Activated T-helper 9 cell treated with anti-CD3 and anti-CD28 coated beads, Interleukin-2, amount 50 U/mL, for 16 hours (primary cell): ENCODE measurements at regions not wholly inside any gene's neighbourhood (a gene's known extent, or its start where the extent isn't known, plus 50 kb on each side); places are given as distances from the start of the nearest gene placed in this dataset.

Source experiments
- DNase-seq: peaks from one replicate; pipeline ENCODE4 v3.0.0-alpha.2; 2020; ENCODE audit warnings: low read depth

DNA sequence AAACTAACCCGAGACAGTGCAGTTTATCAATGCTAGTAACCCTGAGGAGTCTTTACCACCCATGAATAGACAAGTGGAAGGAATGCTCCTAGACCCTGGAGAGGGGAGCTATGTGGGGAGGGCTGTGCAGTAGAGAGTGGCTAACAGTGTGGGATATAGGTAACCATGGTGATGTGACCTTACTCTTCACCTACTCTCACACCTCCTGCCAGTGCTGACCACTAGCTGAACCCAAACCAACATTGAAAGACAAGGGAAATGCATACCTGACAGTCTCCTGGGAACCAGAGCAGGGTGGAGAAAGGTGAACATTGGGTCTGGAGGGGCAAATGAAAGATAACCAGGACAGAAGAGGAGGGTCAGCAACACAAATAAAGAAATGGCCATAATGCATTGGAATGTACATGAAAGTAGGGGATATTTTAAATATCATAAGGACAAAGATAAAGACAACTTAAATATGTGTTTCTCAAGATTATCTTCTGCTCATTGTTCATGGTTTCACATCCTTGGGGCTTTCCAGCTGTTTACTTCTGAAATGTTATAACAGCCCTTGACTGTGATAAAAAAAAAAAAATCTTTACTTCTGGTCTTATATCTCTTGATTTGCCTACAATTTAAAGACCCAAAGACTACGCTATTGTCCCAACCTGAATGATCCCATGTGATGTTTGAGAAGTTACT lies 983.3 kb upstream of the TENM4 start:
- no peak for DNase-seq

DNA sequence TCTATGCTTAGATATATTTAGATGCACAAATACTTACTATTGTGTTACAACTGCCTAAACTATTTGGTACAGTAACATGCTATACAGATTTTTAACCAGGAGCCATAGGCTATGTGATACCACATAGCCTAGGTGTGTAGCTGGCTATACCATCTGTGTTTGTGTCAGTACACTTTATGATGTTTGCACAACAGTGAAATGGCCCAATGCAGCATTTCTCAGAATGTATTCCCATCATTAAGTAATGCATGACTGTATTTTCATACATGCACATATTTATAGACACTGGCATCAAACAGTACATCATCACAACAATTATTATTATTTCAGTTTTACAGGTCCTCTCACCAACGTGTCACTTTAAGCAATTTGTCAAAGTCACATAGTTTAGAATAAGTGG lies 979.5 kb upstream of the TENM4 start:
- no peak for DNase-seq

DNA sequence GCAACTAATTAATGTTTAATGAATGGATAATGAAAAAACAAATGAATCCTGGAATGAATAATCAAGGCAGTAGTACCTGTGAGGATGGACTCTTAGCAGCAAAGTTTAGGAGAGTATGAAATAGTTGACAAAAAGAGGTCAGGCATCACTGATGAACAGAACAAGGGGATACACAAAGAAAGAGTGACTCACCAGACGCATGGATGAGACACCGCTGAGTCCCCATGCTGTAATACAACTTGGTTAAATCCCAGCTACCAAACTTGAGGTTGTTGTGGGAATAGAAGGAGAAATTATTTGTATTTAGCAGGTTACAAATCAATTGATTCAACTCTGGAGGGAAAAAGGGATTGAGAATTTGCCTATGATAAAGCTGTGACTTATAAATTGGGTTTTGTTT lies 976.9 kb upstream of the TENM4 start:
- no peak for DNase-seq

DNA sequence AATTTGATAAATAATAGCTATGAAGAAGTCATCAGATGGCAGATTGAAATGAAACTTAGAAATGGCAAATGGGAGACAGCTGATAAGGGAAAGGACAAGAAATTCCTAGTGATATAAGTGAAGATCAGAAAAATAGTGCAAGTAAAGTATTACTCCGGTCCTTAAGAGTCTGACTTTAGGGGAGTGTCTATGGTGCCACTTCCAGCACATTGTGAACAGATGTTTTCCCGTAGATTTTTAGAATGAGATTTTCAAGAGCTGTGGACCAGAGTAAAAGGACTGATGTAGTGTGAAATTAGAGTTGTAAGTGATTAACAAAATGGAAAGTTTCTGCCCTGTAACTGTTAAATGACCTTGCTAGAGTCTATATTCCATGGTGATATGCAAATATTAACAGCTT lies 974.8 kb upstream of the TENM4 start:
- no peak for DNase-seq

DNA sequence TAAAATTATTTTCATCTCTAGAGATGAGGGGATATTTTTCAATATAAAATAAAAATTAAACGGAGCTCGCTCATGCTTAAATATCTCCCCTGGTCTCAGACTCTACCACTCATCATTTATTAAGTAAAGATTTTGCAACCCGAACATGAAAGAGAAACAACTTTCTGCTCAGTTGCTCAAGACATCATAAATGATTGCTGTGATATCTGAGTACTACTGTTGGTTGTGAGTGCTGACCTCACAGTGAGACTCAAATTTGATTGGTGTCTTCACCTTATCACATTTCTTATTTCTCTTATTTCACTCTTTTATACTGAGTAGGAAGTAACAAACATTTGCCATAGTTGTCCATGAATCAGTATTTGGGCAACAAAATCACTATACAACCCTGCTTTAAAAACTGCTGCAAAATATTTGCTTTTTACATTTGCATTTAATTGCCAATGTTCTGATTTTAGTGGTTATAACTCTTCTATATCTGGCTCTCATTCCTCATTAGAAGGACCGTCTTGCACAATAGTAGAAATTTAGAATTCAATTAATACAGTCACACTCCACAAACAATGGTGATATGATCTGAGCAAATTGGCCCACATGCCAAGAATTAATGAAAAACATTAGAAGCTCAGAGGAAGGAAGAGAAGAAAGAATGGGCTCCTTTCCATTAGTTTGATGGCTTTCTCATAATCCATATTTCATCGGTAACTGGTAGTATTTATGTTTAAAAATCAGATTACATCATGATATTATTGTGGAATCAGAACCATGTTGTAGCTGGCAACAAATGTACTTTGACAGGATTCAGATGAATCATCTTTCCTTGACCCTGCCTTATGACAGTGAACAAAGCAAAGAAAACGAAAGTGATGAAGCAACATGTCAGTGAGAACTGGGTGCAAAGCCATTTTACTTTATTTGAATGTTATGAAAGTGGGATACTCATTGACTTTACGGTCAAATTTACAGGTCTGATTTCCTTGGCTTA lies 973.6 kb upstream of the TENM4 start:
- no peak for DNase-seq

DNA sequence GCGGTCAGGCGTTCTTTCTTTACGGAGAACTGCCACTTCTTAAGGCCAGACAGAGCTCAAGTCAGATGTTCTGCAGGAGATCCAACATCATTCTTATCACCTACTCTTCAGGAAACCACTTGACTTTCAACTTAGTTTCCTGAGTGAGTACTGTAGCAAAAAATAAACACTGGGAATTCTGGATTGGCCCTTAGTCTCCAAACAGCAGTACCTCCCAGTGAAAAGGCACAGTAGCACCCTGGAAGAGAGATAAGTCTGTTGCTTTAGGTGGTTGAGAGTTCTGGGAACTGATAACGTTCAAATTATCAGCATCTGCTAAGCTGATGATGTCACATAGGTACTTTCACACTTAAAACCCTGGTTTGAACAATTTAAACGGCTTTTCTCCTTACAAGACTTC lies 971.8 kb upstream of the TENM4 start:
- DNase-seq, result no peak

DNA sequence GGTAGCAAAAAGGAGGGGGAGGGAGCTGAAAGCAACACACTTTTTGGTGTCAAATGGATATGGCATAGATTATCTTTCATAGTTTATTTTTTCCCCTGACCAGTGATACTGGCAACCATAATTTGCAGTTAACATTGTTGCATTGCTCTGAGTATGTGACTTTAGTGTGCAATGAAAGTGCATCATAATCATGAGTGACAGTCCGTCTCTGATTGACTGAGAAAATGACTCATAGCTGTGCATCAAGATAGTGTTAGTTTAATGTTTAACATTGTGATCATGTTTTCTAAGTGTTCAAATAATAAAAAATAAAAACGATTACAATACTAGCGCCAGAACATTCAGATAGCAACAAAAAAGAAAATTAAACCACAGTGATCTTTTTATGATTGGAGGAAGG lies 952.4 kb upstream of the TENM4 start:
- DNase-seq, result no peak

DNA sequence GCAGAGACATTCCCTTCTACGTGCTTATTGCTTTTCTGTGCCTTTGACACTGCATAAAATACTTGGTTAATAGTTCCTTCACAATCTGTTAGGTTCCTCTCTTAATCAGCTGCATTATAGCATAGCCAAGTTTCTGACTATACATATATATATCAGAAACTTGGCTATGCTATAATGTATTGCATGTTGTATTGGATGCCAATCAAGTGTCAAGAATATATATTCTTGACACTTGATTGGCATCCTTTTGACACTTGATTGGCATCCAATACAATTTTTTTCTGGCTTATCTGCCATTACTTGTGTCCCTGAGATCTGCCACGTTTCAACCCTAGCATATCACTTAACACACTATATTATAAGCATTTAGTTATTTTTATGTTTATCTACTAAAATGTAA lies 949.7 kb upstream of the TENM4 start:
- DNase-seq, result no peak

DNA sequence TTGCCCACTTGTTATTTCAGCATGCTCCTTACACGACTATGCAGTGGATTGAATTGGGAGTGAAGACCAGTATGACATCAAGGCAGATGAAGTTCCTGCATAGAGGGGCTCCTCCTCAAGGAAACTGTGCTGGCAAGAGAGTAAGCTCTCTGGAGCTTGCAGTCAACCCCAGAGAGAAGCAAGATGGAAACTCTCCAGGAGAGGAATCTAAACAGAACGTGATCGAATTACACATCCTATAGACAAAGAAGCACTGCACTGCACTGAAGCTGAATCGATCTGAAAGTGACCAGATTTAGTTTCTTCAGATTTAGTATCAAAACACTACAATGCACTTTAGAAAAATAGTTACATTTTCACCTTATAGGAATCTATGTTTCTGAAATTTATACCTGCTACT lies 947.7 kb upstream of the TENM4 start:
- DNase-seq, result no peak

DNA sequence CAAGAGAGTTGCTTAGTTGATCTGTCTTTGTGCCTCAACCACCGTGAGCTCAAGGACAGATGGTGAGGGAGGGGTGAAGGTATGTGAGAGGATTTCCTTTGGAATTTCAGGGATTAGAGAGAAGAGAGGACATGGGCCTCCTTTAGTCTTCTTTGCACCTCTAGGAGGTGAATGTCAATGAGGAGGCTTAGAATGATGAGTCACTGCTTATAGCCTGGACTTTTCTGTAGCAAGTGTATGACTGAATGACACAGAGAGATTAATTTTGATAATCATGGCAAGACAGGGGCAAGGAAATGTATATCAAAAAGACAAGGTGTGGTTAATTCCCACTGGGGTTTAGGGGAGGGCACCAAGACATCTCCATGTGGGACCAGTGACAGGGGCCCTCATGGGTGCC lies 947.3 kb upstream of the TENM4 start:
- DNase-seq, result no peak

DNA sequence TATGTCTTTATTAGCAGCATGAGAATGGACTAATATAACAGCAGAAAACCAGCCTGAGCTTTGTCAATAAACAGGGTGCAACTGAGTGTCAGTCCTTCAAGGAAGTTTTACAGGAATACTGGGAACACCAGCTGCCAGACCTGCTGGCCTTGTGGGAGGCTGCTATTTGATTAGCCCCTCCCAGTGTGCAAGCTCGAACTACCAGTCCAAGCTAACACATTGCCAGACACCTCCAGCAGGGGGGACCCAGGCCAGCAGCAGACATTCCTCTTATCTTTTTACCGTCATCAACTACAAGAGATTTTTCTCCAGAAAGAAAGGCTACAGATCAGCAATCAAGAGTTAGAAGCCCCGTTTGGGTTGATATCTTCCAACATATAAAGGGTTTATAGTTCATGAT lies 942.8 kb upstream of the TENM4 start:
- no peak for DNase-seq

DNA sequence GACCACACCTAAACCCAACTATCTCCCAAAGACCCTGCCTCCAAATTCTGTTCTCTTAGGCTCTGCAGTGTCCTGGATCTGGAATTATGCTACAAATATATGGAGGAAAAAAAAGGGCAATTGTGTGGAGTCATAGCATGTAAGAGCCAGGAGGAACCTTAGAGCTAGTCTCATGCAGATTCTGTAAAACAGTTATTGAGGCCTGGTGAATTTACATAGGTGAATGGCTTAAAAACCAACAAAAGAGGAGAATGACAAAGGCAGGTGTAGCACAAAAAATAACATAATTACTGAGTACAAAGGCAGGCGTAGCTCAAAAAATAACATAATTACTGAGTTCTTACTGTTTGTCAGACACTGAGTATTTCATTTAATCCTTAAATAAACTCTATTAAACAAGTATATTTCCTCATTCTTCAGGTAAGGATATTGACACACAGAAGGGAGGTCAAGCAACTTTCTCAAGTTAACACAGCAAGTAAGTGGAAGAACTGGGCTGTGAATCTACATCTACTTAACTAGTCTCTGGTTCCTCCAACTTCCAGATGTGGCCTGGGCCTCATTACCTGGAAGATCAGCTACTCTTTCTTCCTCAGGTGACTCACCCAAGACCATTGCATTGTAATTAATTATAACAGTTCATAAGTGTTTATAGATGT lies 938.9 kb upstream of the TENM4 start:
- no peak for DNase-seq

DNA sequence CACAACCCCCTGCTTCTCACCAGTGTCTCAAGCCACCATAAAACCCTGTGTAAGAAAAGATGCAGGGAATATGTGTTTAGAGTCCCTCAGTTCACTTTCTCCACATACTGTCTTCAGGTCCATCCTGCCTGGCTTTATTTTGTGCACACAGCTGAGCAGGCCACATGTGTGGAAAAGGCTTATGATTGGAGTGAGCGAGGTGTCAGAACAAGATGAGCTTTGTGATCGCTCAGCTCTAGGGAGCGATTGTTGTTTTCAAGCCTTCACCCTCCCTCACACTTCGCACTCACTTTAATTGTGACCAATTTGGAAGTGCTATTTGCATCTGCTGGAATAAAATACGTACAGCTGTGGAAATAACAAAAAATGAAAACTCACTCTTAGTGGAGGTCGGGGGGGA lies 931.1 kb upstream of the TENM4 start:
- DNase-seq, result no peak

DNA sequence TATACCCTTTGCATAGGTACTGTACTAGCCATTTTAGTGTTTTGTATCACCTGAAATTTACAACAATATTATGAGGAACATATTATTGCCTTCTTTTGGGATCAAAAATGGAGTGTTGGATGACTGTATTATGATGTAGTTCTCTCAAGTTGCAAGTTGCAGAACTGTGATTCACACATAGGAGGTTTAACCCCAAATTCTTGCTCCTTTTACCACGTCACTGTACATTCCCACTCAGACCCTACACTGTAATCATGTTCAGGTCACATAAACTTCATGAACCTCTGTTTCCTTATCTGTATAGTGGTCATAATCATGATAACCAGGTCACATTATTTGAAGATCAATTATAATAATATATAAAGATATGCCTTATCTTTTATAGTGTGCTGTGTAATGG lies 925.1 kb upstream of the TENM4 start:
- DNase-seq, result no peak

DNA sequence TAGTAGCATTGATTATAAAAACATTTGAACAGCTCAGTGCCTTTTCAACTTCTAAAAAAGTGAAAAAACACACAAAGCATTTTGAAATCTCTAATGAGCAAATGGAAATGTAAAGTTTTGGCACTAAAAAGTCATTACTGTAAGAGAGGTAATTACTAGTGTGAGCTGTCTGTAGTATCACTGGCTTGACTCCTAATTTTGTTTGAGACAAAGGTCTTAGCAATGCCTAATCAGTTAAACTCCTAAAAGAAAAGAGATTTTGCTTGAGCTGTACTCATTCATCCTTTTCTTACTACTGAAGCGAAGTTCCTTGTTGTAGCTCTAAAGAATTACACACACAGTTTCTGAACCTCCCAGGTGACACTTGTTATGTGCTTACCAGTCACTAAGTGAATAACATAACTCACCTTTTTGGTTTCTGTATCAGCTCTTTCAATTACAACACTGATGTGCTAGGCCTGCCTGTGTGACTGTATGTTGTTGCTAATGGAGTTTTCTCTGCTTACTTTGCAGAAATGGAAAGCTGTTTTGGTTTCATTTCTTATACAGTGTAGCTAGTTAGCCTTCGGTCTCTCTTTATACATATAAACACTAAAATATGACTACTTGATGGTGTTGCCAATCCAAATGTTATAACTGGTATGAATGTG lies 924.4 kb upstream of the TENM4 start:
- no peak for DNase-seq

DNA sequence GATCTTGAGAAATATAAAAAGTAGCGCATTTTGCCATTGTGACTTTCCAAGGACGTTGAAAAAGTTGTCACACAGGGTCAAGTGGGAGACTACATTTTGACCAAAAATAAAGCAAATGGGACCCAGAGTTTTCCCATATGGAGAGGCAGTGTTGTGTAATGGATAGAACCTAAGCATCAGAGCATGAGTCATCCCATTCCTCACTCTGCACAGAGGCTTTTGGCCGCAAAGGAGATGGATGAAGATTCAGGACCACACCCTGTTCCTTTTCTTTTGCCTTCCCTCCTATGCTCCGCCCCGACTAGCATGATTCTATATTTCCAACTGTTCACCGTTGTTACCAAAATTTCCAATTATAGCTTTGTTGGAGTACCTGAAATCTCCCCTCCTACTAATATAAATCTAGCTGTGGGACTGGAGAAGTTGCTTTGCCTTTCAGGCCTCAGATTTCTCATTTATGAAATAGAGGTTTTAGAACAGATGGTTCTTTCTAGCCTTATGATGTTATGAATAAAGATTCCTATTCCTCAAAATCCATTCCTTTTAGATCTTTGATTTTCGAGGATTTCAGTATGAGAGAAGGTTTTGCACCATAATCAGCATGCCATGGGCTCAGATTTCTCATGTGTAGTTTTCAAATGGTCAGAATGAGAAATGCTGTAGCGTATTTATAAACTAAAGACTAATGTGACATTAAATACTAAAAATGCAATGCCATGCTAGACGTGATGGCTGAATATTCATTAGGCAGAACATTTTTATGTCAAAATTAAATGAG lies 921.9 kb upstream of the TENM4 start:
- DNase-seq, result no peak

DNA sequence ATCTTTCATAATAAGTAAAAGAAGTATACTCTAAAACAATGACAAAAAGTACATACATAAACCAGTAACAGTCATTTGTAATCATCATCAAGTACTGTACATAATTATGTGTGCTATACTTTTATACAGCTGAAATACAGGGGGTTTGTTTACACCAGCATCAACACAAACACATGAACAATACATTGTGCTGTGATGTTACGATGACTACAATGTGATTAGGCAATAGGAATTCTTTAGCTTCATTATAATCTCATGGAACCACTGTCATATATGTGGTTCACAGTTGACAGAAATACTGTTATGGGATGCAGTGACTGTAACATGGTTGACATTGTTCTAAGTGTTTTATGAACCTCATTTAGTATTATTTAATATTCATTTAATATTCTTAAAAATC lies 914.4 kb upstream of the TENM4 start:
- DNase-seq, result no peak

DNA sequence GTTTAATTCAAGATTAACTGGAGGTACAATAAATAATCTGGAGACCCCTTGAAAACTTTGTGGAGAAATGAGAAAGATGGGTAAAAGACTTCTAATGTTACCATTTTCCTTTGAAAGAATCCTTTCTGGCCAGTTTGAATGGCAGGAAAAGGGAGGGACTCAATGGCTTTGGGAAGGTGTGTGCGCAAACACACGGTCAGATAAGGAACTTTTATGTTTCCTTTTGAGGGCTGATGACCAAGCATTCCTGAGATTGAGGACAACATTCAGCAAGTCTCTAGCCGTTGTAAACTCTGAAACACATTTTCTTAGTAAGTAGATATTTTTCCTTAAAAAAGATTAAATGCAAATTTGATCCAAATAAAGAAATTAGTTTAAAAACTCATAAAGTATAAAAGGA lies 909.7 kb upstream of the TENM4 start:
- no peak for DNase-seq

DNA sequence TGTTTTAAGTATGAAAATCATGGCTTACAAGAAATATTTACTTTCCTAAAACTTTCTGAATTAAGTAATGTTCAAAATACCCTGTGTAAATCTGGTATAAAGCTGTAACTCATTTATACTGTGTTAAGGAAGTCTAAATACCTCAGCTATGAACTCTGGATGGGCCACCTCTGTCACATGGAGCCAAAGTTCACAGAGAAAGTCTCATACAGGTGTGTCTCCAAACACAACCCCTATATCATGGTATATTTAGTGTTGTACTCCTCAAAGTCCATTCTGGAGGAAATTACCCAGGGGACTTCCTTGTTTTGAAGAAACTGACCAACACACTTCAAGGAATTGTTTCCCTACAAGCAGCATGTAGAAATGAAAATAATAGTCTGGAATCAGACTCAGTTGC lies 909.2 kb upstream of the TENM4 start:
- DNase-seq, result no peak

DNA sequence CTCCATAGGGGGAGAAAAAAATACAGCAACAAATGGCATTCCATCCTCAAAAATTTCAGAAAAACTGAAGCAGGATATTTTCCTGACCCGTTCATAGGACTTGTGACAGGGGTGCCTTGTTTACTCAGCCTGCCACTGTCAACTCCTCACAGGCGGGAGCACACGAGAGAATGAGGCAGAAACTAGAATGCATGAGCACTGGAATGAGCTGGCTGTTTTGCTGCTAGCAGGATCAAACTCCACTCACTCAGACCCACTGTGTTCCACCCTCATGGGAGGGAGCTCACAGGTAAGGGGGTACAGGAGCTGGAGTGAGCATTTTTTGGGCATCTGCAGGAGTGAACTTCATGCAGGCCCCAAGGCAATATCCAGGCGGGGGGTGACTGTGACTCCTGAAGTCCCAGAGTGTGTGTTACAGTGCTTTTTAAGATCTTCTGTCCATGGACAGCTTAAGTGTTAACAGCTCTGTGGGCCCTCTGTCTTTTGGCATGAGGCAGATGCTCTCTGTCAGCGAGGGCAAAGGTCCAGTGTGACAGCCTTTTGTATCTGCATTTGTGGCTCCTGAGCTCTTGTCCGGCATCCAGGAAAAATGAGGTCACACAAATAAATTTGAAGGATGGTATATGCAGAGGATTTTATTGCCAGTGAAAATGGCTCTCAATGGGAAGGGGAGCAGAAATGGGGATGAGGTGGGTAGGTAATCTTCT lies 905.7 kb upstream of the TENM4 start:
- DNase-seq, result no peak

DNA sequence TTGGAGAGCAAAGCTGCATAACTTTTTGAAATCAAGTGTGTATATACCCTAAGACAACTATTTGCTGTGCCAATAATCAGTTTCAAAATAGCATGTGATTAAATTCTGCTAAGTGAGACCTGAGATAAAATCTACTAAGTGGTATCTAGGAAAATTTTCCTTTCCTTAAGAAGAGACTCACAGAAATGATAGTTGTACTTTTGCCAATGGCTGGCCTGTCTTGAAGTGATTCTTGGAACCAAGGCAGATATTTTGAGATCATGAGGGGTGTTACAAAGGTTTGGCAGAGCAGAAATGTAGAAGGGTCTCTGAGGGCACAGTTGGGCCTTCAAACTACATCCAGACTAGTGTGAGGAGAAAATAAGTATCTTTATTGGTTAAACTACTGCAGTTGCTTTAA lies 902.6 kb upstream of the TENM4 start:
- DNase-seq, result no peak
